Neural progenitor cell (in vitro differentiated cells): ENCODE measurements at regions not wholly inside any gene's neighbourhood (a gene's known extent, or its start where the extent isn't known, plus 50 kb on each side); places are given as distances from the start of the nearest gene placed in this dataset.
"Not testable (repeated sequence)": the region's sequence is repeated elsewhere in the genome, so short reads cannot be mapped to it uniquely, and the experiment has no call there.

Experiments used
- CTCF ChIP-seq: fragments of 200-600 bp; sonication (generic); IDR thresholded peaks from 2 replicates; pipeline ENCODE4 v1.5.1; 2017; ENCODE audit warnings: antibody characterized with exemption, mild to moderate bottlenecking
- EZH2 ChIP-seq: fragments of 200-600 bp; sonication (generic); IDR thresholded peaks from 2 replicates; pipeline ENCODE4 v1.6.1; 2017; ENCODE audit warnings: antibody characterized with exemption, mild to moderate bottlenecking, moderate library complexity
- EZH2phosphoT487 ChIP-seq: fragments of 200-600 bp; sonication (generic); IDR thresholded peaks from 2 replicates; pipeline ENCODE4 v1.6.1; 2017; ENCODE audit warnings: antibody characterized with exemption

GRCh38 chr5:25407365-25407764 lies 762.6 kb upstream of the CDH10 start:
- TF ChIP-seq CTCF, EZH2, EZH2phosphoT487: not testable (repeated sequence)
